GM12865 (cell line): ENCODE measurements at regions not wholly inside any gene's neighbourhood (a gene's known extent, or its start where the extent isn't known, plus 50 kb on each side); places are given as distances from the start of the nearest gene placed in this dataset.
A peak's percentile ranks its signal among the peaks of the same experiment; 100 is the strongest.

Experiments
- DNase-seq: peaks from one replicate; pipeline ENCODE4 v3.0.0; 2010; ENCODE audit warnings: low read depth
- H3K4me3 ChIP-seq: 2 replicates; pipeline ENCODE4 v1.5.1; 2011; ENCODE audit warnings: mild to moderate bottlenecking, low read depth, low read length, control low read depth
- TF ChIP-seq, protein P1 (sequence below): IDR thresholded peaks from 2 replicates; pipeline ENCODE4 v1.5.1; 2011; ENCODE audit warnings: low read length, control low read depth, low read depth, inconsistent platforms; ENCODE audit not compliant: insufficient read depth; ENCODE audit errors: missing control alignments

DNA sequence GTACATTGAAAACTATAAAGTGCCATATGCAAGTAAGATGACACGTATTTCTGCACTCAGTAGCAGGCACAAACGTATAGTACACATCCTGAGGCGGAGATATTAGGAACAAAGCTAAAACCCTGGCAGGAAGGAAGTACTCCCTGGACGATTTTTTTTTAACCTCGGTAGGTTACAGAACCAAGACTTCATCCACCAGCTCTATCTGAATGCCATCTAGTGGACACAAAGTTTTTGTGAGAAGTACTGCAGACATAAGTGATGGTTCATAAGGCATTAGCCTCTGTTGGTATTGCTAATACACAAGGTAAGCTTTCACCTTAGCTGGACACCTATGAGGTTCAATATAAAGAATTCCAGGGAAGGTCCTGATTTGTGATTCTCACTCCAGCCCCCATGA is 83.0 kb upstream of the CCDC196 start:
- DNase-seq = peak; percentile 67
- TF ChIP-seq, protein P1, sequence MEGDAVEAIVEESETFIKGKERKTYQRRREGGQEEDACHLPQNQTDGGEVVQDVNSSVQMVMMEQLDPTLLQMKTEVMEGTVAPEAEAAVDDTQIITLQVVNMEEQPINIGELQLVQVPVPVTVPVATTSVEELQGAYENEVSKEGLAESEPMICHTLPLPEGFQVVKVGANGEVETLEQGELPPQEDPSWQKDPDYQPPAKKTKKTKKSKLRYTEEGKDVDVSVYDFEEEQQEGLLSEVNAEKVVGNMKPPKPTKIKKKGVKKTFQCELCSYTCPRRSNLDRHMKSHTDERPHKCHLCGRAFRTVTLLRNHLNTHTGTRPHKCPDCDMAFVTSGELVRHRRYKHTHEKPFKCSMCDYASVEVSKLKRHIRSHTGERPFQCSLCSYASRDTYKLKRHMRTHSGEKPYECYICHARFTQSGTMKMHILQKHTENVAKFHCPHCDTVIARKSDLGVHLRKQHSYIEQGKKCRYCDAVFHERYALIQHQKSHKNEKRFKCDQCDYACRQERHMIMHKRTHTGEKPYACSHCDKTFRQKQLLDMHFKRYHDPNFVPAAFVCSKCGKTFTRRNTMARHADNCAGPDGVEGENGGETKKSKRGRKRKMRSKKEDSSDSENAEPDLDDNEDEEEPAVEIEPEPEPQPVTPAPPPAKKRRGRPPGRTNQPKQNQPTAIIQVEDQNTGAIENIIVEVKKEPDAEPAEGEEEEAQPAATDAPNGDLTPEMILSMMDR = peak; percentile 53
- H3K4me3 ChIP-seq = no peak overlapping the region

DNA sequence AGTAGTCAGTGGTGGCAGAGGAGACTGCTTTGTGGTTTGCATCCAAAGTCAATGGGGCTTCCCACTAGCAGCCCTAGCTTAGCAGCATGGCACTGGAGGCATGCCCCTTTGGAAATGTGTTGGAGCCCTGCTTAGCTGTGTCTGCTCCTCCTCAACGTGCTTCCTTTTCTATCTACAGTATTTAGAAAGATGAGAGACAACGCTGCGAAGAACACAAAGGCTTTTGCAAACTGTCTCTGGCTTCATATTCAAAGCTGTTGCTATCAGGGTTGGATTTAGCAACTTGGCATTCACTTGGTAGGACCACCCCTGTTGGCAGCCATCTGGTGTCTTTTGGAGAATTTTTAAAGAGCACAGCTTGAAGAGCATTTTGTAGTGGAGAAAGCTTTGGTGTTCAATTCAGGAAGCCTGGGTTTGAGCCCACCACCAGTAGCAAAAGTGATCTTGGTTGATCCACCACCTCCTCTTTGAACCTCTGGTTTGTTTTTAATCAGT is 82.1 kb upstream of the CCDC196 start:
- no peak for DNase-seq
- TF ChIP-seq, protein P1 = no peak
- no peak overlapping the region for H3K4me3 ChIP-seq

DNA sequence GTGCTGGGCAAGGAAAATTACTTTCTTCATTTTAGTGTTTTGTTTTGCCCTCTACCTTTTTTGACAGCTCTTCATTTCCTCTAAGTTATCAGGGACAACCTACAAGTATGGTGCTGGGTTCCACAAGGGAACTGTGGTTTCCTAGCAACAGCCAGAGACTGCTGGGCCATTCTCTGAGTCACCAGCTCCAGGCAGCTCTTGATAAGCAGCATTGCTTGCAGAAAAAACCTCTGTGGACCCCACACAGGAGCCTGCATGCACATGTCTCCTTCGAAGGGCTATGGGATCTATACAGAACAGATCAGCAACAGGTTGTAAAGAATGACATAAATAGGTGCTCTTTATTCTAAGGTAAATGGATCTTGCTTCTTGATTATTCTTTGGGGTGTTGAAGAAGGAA is 81.0 kb upstream of the CCDC196 start:
- DNase-seq = no peak
- TF ChIP-seq, protein P1 = no peak
- H3K4me3 ChIP-seq = no peak overlapping the region

DNA sequence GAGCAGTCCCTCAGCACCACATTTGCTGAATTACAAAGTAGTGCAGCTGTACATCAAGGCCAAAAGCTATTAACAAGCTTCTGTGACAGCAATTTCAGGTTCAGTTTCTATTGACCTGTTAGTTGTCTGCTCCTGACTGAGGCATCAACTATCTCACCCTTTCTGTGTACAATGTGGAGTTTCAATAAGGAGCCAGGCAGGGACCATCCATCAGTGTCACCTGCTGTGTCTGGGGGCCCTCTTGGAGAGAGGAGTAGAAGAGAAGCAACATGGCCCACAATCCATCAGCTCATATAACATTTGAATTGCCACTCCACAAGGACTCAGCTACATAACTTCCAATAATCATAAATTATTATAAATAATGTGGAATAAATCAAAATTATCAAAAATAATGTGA is 72.3 kb upstream of the CCDC196 start:
- no peak for DNase-seq
- H3K4me3 ChIP-seq = no peak overlapping the region
- TF ChIP-seq, protein P1 = no peak

DNA sequence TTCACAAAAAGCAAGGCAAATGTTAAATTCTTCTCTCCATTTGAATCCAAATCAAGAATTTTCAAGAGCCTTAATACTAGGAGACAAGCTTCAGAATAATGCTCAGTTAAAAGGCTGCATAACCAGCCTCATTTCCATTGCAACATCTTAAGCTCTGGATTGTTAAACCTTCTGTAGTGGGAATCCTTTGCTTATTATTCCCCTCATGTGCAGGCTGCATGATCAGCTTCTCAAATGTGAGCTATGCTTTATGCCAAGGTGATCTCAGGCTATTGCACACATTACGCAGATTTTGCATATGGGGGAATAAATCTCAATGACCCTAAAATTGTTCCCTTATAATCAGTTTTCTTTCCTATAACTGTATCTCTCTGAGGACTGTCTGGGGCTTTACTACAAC is 71.7 kb upstream of the CCDC196 start:
- no peak for DNase-seq

DNA sequence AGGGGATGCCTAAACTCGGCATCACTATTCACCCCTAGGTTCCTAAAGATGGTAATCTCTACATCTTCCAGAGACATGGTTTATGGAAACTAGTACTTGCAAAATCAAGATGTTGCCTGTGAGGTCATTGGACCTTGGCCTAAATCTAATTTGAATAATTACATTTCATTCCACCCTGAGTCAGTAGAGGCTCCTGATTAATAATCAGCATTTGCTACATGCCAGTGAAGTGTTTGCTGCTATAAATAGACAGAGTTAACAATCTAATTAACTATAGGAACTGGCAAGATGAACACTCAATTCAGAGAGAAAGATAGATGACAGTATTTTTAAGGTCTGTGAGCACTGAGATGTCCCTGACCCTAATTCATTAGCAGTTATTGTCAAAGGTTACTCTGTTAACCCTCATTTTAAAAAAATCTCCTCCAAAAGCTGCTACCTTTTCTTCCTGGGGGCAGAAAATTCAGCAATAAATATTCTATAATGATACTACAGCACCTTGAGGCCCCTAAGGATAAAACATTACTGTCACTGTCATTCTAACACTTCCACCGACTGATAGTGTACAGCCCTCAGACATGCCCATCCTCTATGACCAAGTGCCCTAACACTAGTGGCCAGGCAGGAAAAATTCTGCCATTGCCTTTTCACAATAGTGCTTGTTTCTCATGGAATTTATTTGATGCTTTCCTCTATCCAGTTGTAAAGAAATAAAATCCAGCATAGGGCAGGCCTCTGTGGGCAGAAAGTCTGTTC is 65.7 kb upstream of the CCDC196 start:
- TF ChIP-seq, protein P1 = no peak
- no peak for DNase-seq
- no peak overlapping the region for H3K4me3 ChIP-seq

More for the DNA sequence above, 71.7 kb upstream of the CCDC196 start:
- H3K4me3 ChIP-seq = no peak overlapping the region
- TF ChIP-seq, protein P1 = no peak
